ENCODE measurements at regions not wholly inside any gene's neighbourhood (a gene's known extent, or its start where the extent isn't known, plus 50 kb on each side); places are given as distances from the start of the nearest gene placed in this dataset.

GRCh38 chr12:77202457-77203060, 137.2 kb upstream of the E2F7 start:
- TF ChIP-seq, protein P1, sequence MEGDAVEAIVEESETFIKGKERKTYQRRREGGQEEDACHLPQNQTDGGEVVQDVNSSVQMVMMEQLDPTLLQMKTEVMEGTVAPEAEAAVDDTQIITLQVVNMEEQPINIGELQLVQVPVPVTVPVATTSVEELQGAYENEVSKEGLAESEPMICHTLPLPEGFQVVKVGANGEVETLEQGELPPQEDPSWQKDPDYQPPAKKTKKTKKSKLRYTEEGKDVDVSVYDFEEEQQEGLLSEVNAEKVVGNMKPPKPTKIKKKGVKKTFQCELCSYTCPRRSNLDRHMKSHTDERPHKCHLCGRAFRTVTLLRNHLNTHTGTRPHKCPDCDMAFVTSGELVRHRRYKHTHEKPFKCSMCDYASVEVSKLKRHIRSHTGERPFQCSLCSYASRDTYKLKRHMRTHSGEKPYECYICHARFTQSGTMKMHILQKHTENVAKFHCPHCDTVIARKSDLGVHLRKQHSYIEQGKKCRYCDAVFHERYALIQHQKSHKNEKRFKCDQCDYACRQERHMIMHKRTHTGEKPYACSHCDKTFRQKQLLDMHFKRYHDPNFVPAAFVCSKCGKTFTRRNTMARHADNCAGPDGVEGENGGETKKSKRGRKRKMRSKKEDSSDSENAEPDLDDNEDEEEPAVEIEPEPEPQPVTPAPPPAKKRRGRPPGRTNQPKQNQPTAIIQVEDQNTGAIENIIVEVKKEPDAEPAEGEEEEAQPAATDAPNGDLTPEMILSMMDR (conservative IDR thresholded peaks at IDR 0.05) = no peak
- no peak for TF ChIP-seq ZFX (IDR thresholded peaks at IDR 0.05)
- H3K27ac ChIP-seq = no peak overlapping the region

DNA sequence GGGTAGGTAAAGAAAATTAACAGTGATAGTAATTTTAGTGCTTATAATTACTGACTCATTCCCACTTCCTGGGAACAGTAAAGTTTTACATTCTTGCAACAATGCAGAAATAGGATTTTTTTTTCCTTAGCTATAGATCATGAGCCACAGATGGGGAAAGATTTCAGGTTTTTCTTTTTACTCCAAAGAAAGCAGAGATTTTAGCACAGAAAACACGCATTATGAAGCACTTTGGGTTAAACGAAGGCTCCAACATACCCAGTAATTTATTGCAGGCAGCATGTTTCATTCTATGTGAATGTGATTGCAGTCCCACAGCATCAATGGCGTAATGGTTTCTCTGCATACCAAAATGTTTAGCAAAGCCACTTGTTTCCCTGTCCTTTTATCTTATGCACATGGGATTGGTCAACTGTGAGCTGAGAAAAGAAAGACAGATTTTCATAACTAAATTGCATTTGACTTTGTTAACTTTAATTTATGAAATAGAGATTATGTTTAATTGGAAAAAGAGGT, 124.6 kb upstream of the E2F7 start:
- TF ChIP-seq, protein P1 (conservative IDR thresholded peaks at IDR 0.05) = no peak
- no peak for TF ChIP-seq ZFX (IDR thresholded peaks at IDR 0.05)
- no peak overlapping the region for H3K27ac ChIP-seq

DNA sequence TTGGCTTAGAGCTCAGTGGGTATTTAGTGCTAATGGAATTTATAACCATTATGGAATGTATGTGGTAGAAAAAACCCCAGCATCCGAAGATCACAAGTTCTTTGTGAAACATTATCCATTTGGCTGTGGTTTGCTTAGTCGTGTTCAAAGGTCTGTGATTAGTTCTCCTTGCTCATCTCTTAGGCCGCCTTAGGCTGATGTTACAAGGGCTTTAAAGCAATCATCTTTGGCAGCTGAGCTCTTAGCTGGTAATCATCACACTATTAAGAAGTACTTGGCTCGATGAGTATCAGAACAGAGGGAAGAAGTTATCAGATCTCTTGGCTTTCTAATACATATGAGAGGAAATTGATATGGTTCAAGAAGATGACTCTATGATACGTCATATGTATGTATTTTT, 124.1 kb upstream of the E2F7 start:
- TF ChIP-seq, protein P1 (conservative IDR thresholded peaks at IDR 0.05) = no peak
- no peak for TF ChIP-seq ZFX (IDR thresholded peaks at IDR 0.05)
- H3K27ac ChIP-seq = no peak overlapping the region

GRCh38 chr12:77179515-77179914, 114.1 kb upstream of the E2F7 start:
- H3K27ac ChIP-seq = no peak overlapping the region
- TF ChIP-seq, protein P1 (conservative IDR thresholded peaks at IDR 0.05) = no peak
- TF ChIP-seq ZFX (IDR thresholded peaks at IDR 0.05) = no peak

GRCh38 chr12:77167801-77168200, 102.4 kb upstream of the E2F7 start:
- TF ChIP-seq, protein P1 (conservative IDR thresholded peaks at IDR 0.05) = no peak

DNA sequence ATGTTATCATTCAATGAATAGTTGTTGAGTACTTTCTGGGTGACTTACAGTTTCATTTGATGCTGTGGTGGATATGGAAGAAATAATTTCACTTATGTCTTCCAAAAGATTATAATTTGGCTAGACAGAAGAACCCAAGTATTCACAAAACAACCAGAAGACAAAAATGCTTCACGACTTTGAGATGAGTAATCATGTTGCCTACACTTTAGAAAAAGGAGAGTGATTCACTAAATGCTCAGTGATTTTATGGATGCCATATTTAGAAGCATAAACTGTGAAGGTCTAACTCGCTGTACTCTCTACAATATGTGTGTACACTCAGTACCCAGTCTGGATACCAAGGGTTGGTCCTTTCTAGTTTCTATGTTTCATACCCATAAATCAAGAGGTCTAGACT, 101.3 kb upstream of the E2F7 start:
- H3K27ac ChIP-seq = no peak overlapping the region
- TF ChIP-seq, protein P1 (conservative IDR thresholded peaks at IDR 0.05) = no peak
- TF ChIP-seq ZFX (IDR thresholded peaks at IDR 0.05) = no peak

More at GRCh38 chr12:77167801-77168200, 102.4 kb upstream of the E2F7 start:
- H3K27ac ChIP-seq = no peak overlapping the region

DNA sequence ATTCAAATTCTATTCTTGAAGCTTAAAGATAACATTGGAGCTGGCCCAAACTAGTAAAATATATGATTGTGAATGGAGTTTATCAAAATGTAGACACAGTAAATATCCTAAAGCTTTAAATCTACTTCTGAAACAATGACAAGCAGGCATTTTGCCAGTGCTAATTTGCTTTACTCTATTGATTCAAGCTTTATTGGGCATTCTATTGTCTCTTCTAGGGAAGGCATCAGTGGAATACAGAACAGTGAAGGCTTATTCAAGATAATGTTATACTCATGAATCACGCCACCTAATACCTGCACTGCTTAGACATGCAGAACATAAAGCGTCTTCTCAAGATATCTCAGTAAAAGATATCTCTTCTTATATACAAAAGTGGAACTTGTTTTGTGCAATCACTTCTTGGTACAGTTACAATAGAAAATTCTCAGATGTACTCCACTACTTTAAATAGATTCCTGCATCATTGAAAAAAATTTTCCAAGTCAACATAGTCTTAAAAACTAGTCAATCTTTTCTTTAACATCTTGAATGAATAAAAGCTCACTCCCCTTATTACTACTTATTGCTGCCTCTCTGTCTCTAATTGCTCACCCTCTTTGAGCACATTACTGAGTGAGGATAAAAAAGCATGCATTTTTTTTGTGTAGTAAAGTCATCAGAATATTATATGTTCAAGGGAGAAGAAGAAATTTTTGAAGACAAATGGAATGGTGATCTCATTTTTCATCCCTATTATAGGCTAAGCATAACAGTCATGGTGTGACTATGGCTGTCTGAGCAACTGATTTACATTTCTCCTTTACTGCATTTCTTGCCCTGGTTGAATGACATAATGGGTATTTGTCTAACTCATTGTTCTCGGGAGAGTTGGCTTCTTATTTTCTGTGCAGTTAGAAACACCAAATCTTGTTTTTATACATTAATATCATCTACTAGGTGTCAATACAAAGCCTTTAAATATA, 98.0 kb upstream of the E2F7 start:
- TF ChIP-seq ZFX (IDR thresholded peaks at IDR 0.05) = no peak
- no peak overlapping the region for H3K27ac ChIP-seq
